ENCODE measurements at regions not wholly inside any gene's neighbourhood (a gene's known extent, or its start where the extent isn't known, plus 50 kb on each side); places are given as distances from the start of the nearest gene placed in this dataset.

- DNase-seq (ENCODE audit: low read depth in 2 of 2): no peak
- H3K4me3 ChIP-seq (replicated peaks in 1 of 2; ENCODE audit: low read depth in 2 of 2, low read length in 2 of 2): no peak overlapping the region
- no peak for TF ChIP-seq CTCF (IDR thresholded peaks at IDR 0.05; ENCODE audit: low read depth, low read length)
Observed at GRCh38 chr14:76943072-76943471, 85.4 kb downstream of the IRF2BPL start.

GRCh38 chr14:76941946-76942805 lies 86.3 kb downstream of the IRF2BPL start:
- H3K4me3 ChIP-seq (replicated peaks in 1 of 2; ENCODE audit: low read depth in 2 of 2, low read length in 2 of 2): no peak overlapping the region
- no peak for TF ChIP-seq CTCF (IDR thresholded peaks at IDR 0.05; ENCODE audit: low read depth, low read length)
- DNase-seq (ENCODE audit: low read depth in 2 of 2): no peak

DNA sequence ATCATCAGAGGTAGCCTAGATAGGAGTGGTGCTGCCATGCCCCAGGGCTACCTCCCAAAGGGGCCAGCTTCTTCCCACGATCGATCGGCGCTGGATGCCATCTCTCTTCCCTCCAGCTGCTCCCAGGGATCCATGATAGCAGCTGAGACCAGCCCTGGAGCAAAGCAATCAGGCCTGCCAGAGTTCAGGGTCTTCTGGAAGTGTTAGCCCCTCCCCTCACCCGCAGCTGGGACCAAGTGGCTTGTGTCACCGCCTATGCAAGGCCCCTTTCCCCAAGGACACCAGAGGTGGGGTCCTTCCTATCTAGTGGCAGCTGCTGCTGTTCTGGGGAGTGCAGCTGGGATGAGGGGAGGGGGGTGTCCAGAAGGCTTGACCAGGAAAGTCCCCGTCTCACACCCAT lies 87.0 kb downstream of the IRF2BPL start:
- H3K4me3 ChIP-seq (replicated peaks in 1 of 2; ENCODE audit: low read depth in 2 of 2, low read length in 2 of 2): no peak overlapping the region
- no peak for TF ChIP-seq CTCF (IDR thresholded peaks at IDR 0.05; ENCODE audit: low read depth, low read length)
- DNase-seq (ENCODE audit: low read depth in 2 of 2): no peak

DNA sequence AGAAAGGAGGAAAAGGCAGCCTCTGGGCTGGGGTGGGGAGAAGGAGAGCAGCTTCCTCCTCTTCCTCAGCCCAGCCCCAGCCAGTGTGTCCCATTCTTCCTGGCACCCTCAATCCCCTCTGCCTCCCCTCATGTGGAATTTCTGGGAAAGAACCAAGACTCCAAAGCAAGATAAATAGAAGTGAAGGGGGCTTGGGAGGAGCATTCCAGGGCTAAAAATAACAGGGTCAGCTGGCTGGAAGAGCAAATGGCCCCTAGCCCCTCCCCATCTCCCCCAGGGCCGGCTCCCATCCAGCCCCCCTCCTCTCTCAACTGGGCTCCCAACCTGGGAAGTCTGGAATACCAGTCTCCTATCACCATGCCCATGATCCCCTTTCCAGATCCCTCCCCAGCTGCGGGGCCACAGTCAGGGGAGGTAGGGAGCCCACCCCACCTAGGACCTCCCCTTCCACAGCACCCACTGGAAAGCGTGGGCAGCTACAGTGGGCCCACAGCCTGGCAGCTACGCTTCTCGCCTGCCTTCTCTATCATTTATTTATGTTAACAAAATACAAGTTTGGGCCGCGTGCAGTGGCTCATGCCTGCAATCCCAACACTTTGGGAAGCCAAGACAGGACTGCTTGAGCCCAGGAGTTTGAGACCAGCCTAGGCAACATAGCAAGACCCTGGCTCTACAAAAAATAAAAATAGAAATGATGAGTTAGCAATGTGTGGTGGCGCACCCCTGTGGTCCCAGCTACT lies 88.3 kb downstream of the IRF2BPL start:
- no peak for DNase-seq (ENCODE audit: low read depth in 2 of 2)
- no peak for TF ChIP-seq CTCF (IDR thresholded peaks at IDR 0.05; ENCODE audit: low read depth, low read length)

GRCh38 chr14:76939015-76939742 lies 89.3 kb downstream of the IRF2BPL start:
- no peak overlapping the region for H3K4me3 ChIP-seq (replicated peaks in 1 of 2; ENCODE audit: low read depth in 2 of 2, low read length in 2 of 2)
- no peak for TF ChIP-seq CTCF (IDR thresholded peaks at IDR 0.05; ENCODE audit: low read depth, low read length)
- DNase-seq (ENCODE audit: low read depth in 2 of 2): no peak

More for the DNA sequence above, 88.3 kb downstream of the IRF2BPL start:
- H3K4me3 ChIP-seq (replicated peaks in 1 of 2; ENCODE audit: low read depth in 2 of 2, low read length in 2 of 2): no peak overlapping the region

GRCh38 chr14:76938092-76938500 lies 90.4 kb downstream of the IRF2BPL start:
- TF ChIP-seq CTCF (IDR thresholded peaks at IDR 0.05; ENCODE audit: low read depth, low read length): no peak
- DNase-seq (ENCODE audit: low read depth in 2 of 2): peak in 1 of 2 donors; percentile 21
- no peak overlapping the region for H3K4me3 ChIP-seq (replicated peaks in 1 of 2; ENCODE audit: low read depth in 2 of 2, low read length in 2 of 2)

Data from cardiac fibroblast (primary cell).